Activated CD8-positive, alpha-beta T cell treated with anti-CD3 and anti-CD28 coated beads for 36 hours (primary cell): ENCODE measurements at regions not wholly inside any gene's neighbourhood (a gene's known extent, or its start where the extent isn't known, plus 50 kb on each side); places are given as distances from the start of the nearest gene placed in this dataset.

ENCODE experiments used
- ATAC-seq: fragments of 200-7000 bp; cut with Tn5 transposase; one replicate; pipeline ENCODE4 v1.10.0; 2021; ENCODE audit warnings: mild to moderate bottlenecking, moderate library complexity
- CTCF ChIA-PET: fragments of 350-600 bp; sonication (Branson Sonifier 250); formaldehyde crosslinking; loops from one replicate; lab custom pipeline; 2021; ENCODE audit warnings: antibody characterized with exemption; lab: Charles Lee
- POLR2A ChIA-PET: fragments of 350-600 bp; sonication (Branson Sonifier 250); formaldehyde crosslinking; loops from one replicate; lab custom pipeline; 2021; ENCODE audit warnings: antibody characterized with exemption; lab: Charles Lee
- DNase-seq: peaks from one replicate; pipeline ENCODE4 v3.0.0-alpha.2; 2020
- H3K27ac Mint-ChIP-seq: one replicate; pipeline ENCODE4 v1.8.0; 2021; ENCODE audit warnings: mild to moderate bottlenecking, mixed read lengths
- H3K27me3 Mint-ChIP-seq: one replicate; pipeline ENCODE4 v1.8.0; 2021; ENCODE audit warnings: mixed read lengths
- H3K36me3 Mint-ChIP-seq: one replicate; pipeline ENCODE4 v1.8.0; 2021; ENCODE audit warnings: low read depth, mixed read lengths
- H3K4me1 Mint-ChIP-seq: one replicate; pipeline ENCODE4 v1.8.0; 2021; ENCODE audit warnings: low read depth, mixed read lengths
- H3K4me3 Mint-ChIP-seq: one replicate; pipeline ENCODE4 v1.8.0; 2021; ENCODE audit warnings: mild to moderate bottlenecking, moderate library complexity, mixed read lengths
- H3K9me3 Mint-ChIP-seq: one replicate; pipeline ENCODE4 v1.8.0; 2021; ENCODE audit warnings: mixed read lengths
- CTCF ChIP-seq: fragments of 200-600 bp; IDR thresholded peaks from one replicate; pipeline ENCODE4 v1.8.0; 2022; ENCODE audit warnings: antibody characterized with exemption, mild to moderate bottlenecking
- intact Hi-C: fragments of 100-400 bp; cut with micrococcal nuclease; formaldehyde crosslinking; loops from one replicate; pipeline ENCODE4 v1.10.0; 2022

- ChIA-PET POLR2A (no interaction called here), CTCF (no interaction called here)
- DNase-seq (no peak), ATAC-seq (no peak)
- no peaks in the 10 kb centered on the region for H3K9me3 Mint-ChIP-seq
- H3K27ac Mint-ChIP-seq, result no peak overlapping the region
- H3K36me3 Mint-ChIP-seq, result no peaks in the 10 kb centered on the region
- no peaks in the 10 kb centered on the region for H3K27me3 Mint-ChIP-seq
- intact Hi-C loops, result no loop called here
- no peak for TF ChIP-seq CTCF
- no peaks in the 10 kb centered on the region for H3K4me1 Mint-ChIP-seq
- H3K4me3 Mint-ChIP-seq, result no peak overlapping the region
Measured at GRCh38 chr1:213820362-213821149, 167.2 kb upstream of the PROX1 start.

GRCh38 chr1:213821175-213821942 lies 166.4 kb upstream of the PROX1 start:
- H3K4me1 Mint-ChIP-seq, result no peaks in the 10 kb centered on the region
- H3K4me3 Mint-ChIP-seq, result no peak overlapping the region
- ChIA-PET POLR2A (no interaction called here), CTCF (no interaction called here)
- no peaks in the 10 kb centered on the region for H3K9me3 Mint-ChIP-seq
- TF ChIP-seq CTCF, result no peak
- DNase-seq (no peak), ATAC-seq (no peak)
- H3K27ac Mint-ChIP-seq, result no peak overlapping the region
- intact Hi-C loops, result no loop called here
- no peaks in the 10 kb centered on the region for H3K27me3 Mint-ChIP-seq
- H3K36me3 Mint-ChIP-seq, result no peaks in the 10 kb centered on the region

- no peak overlapping the region for H3K4me3 Mint-ChIP-seq
- POLR2A ChIA-PET, result no interaction called here
- intact Hi-C loops, result no loop called here
Measured at GRCh38 chr1:213821943-213822334, 165.8 kb upstream of the PROX1 start.

GRCh38 chr1:213826891-213827290 lies 160.9 kb upstream of the PROX1 start:
- no peak for DNase-seq
- POLR2A ChIA-PET, result no interaction called here
- CTCF ChIA-PET, result no interaction called here
- TF ChIP-seq CTCF, result no peak
- Mint-ChIP-seq H3K27me3 (no peaks in the 10 kb centered on the region), H3K4me3 (no peak overlapping the region), H3K27ac (no peak overlapping the region), H3K9me3 (peaks cover 3% of the 10 kb centered on the region), H3K36me3 (no peaks in the 10 kb centered on the region), H3K4me1 (no peaks in the 10 kb centered on the region)
- intact Hi-C loops, result no loop called here
- no peak for ATAC-seq

More at GRCh38 chr1:213821943-213822334, 165.8 kb upstream of the PROX1 start:
- H3K4me1 Mint-ChIP-seq, result no peaks in the 10 kb centered on the region
- H3K9me3 Mint-ChIP-seq, result no peaks in the 10 kb centered on the region
- H3K27ac Mint-ChIP-seq, result no peak overlapping the region
- DNase-seq (no peak), ATAC-seq (no peak)
- H3K36me3 Mint-ChIP-seq, result no peaks in the 10 kb centered on the region
- no peak for TF ChIP-seq CTCF
- no peaks in the 10 kb centered on the region for H3K27me3 Mint-ChIP-seq
- CTCF ChIA-PET, result no interaction called here

GRCh38 chr1:213828867-213829266 lies 158.9 kb upstream of the PROX1 start:
- CTCF ChIA-PET, result no interaction called here
- H3K27me3 Mint-ChIP-seq, result peaks cover 1% of the 10 kb centered on the region
- intact Hi-C loops, result no loop called here
- H3K27ac Mint-ChIP-seq, result no peak overlapping the region
- no peaks in the 10 kb centered on the region for H3K36me3 Mint-ChIP-seq
- no peaks in the 10 kb centered on the region for H3K4me1 Mint-ChIP-seq
- TF ChIP-seq CTCF, result no peak
- no peak overlapping the region for H3K4me3 Mint-ChIP-seq
- H3K9me3 Mint-ChIP-seq, result peaks cover 4% of the 10 kb centered on the region
- POLR2A ChIA-PET, result no interaction called here
- DNase-seq, result no peak
- no peak for ATAC-seq
